GM13977 (cell line): ENCODE measurements at regions not wholly inside any gene's neighbourhood (a gene's known extent, or its start where the extent isn't known, plus 50 kb on each side); places are given as distances from the start of the nearest gene placed in this dataset.

Experiments
- DNase-seq: peaks from one replicate; pipeline ENCODE4 v3.0.0; 2012; ENCODE audit warnings: low spot score
- in situ Hi-C: fragments of 300-500 bp; cut with MboI; formaldehyde crosslinking; loops from one replicate; pipeline ENCODE4 v1.12.0; 2022; ENCODE audit warnings: low sequenced_read_pairs, low pct_unique_long_range_greater_than_20kb, mixed read lengths, inconsistent platforms; ENCODE audit not compliant: unreplicated experiment
- TF ChIP-seq, protein P1 (sequence below): IDR thresholded peaks from 2 replicates; pipeline ENCODE4 v1.5.1; 2012; ENCODE audit warnings: mild to moderate bottlenecking, control low read depth; ENCODE audit not compliant: insufficient read depth; ENCODE audit errors: extremely low read depth, missing control alignments

GRCh38 chr12:86911973-86912372, 655.8 kb upstream of the MGAT4C start:
- in situ Hi-C loops, result no loop called here
- DNase-seq, result no peak
- TF ChIP-seq, protein P1, sequence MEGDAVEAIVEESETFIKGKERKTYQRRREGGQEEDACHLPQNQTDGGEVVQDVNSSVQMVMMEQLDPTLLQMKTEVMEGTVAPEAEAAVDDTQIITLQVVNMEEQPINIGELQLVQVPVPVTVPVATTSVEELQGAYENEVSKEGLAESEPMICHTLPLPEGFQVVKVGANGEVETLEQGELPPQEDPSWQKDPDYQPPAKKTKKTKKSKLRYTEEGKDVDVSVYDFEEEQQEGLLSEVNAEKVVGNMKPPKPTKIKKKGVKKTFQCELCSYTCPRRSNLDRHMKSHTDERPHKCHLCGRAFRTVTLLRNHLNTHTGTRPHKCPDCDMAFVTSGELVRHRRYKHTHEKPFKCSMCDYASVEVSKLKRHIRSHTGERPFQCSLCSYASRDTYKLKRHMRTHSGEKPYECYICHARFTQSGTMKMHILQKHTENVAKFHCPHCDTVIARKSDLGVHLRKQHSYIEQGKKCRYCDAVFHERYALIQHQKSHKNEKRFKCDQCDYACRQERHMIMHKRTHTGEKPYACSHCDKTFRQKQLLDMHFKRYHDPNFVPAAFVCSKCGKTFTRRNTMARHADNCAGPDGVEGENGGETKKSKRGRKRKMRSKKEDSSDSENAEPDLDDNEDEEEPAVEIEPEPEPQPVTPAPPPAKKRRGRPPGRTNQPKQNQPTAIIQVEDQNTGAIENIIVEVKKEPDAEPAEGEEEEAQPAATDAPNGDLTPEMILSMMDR, result no peak

- TF ChIP-seq, protein P1, result no peak
- no peak for DNase-seq
- in situ Hi-C loops, result no loop called here
Observed at GRCh38 chr12:86903159-86903558, 647.0 kb upstream of the MGAT4C start.

DNA sequence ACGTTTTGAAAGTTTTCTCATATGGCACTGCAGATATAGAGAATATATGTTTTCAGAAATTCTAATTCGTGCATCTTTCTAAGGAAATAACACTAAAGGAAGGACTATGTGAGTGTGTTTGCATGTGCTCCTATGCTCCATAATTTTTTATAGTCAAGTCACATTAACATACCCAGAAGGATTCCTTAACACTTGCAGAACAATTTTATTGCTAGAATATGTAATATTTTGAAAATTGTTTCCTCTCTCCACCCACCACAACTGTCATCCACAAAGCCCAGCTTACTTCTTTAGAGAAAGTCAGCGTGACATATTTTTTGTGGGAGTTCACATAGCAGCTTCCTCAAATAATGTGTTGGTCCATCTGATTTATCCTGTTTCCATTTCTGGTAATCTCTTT, 604.6 kb upstream of the MGAT4C start:
- TF ChIP-seq, protein P1, result no peak
- in situ Hi-C loops, result no loop called here
- no peak for DNase-seq

GRCh38 chr12:86852451-86852850, 596.3 kb upstream of the MGAT4C start:
- TF ChIP-seq, protein P1, result no peak
- DNase-seq, result no peak
- in situ Hi-C loops, result no loop called here

- TF ChIP-seq, protein P1, result no peak
- in situ Hi-C loops, result no loop called here
- no peak for DNase-seq
Observed at GRCh38 chr12:86838711-86839110, 582.5 kb upstream of the MGAT4C start.

DNA sequence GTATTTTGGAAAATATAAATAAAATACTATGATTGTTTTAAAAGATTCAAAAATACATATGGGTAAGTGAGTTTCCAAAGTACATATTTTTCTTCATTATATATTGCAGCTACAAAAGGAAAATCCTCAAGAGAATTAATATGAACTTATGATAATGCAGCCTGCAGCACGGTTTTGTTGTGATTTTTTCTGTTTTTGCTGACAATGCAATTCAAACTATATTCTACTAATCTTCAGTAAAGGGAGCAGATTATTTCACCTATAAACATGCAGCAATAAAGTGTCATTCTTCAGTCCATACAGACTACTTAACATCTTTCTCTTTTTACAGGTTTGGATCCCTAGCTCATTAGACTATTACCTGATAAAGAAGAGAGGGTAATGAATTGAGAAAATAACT, 582.1 kb upstream of the MGAT4C start:
- DNase-seq, result no peak
- in situ Hi-C loops, result no loop called here
- TF ChIP-seq, protein P1, result no peak

- no peak for DNase-seq
- in situ Hi-C loops, result no loop called here
- TF ChIP-seq, protein P1, result no peak
Observed at GRCh38 chr12:86837246-86837645, 581.1 kb upstream of the MGAT4C start.
